Endothelial cell of umbilical vein (primary cell): ENCODE measurements at regions not wholly inside any gene's neighbourhood (a gene's known extent, or its start where the extent isn't known, plus 50 kb on each side); places are given as distances from the start of the nearest gene placed in this dataset.

Experiments used
- BruUV-seq: library from RNA; stranded (reverse); fragments of 400-500 nt; replicated peaks from 2 replicates; lab custom pipeline; 2021; lab: Mats Ljungman, UMichigan
- CTCF ChIA-PET: fragments of 300-600, 350-600 bp; sonication (Branson Sonifier 250); formaldehyde crosslinking; loops from one replicate; lab custom pipeline; 2021; ENCODE audit warnings: antibody characterized with exemption, inconsistent platforms; lab: Charles Lee
- POLR2A ChIA-PET: fragments of 300-600, 350-600 bp; sonication (Branson Sonifier 250); formaldehyde crosslinking; loops from one replicate; lab custom pipeline; 2021; ENCODE audit warnings: antibody characterized with exemption, inconsistent platforms; lab: Charles Lee
- DNase-seq: peaks from one replicate; pipeline ENCODE4 v3.0.0-alpha.2; 2011; ENCODE audit warnings: low read depth, low spot score
- FAIRE-seq: peaks from 2 replicates; lab custom pipeline; 2011; peaks lifted over from hg19 to GRCh38; lab: Jason Lieb, UNC
- H2AFZ ChIP-seq: 2 replicates; pipeline ENCODE4 v1.6.0; 2012; ENCODE audit warnings: low read depth, low read length, control low read depth, inconsistent platforms
- H3K27ac ChIP-seq: 2 replicates; pipeline ENCODE4 v1.5.1; 2011; ENCODE audit warnings: low read depth, mild to moderate bottlenecking, control low read depth, low read length, moderate library complexity; ENCODE audit not compliant: insufficient read depth
- H3K27me3 ChIP-seq, 2 experiments: 2 replicates each; pipeline versions ENCODE4 v1.6.0 to v1.6.1; 2011; ENCODE audit warnings: low read length in 2 of 2, mixed read lengths in 1 of 2; ENCODE audit not compliant: control insufficient read depth in 2 of 2, insufficient read depth in 2 of 2
- H3K36me3 ChIP-seq, 2 experiments: 2 replicates in 1 of 2; 3 replicates in 1 of 2; pipeline ENCODE4 v1.5.1; 2011; ENCODE audit warnings: low read length in 2 of 2, mild to moderate bottlenecking in 1 of 2, moderate library complexity in 1 of 2; ENCODE audit not compliant: control insufficient read depth in 2 of 2, insufficient read depth in 2 of 2; ENCODE audit errors: extremely low read depth in 1 of 2
- H3K4me1 ChIP-seq: 3 replicates; pipeline ENCODE4 v1.5.1; 2011; ENCODE audit warnings: mild to moderate bottlenecking, low read length; ENCODE audit not compliant: control insufficient read depth, insufficient read depth; ENCODE audit errors: extremely low read depth
- H3K4me2 ChIP-seq: 2 replicates; pipeline ENCODE4 v1.6.1; 2011; ENCODE audit warnings: low read length, control low read depth, mixed read lengths; ENCODE audit not compliant: insufficient read depth
- H3K4me3 ChIP-seq, 3 experiments: fragments of 200-600 bp in 1 of 3; sonication (generic), shearing (Covaris generic) in 1 of 3; replicated peaks in 1 of 3; 2 replicates each; pipeline ENCODE4 v1.5.1; 2011 to 2016; ENCODE audit warnings: control low read depth in 3 of 3, low read length in 3 of 3, mild to moderate bottlenecking in 2 of 3, inconsistent platforms in 1 of 3, low read depth in 1 of 3, moderate library complexity in 1 of 3; ENCODE audit not compliant: insufficient read depth in 1 of 3
- H3K79me2 ChIP-seq: 2 replicates; pipeline ENCODE4 v1.6.0; 2012; ENCODE audit warnings: low read length, inconsistent platforms; ENCODE audit not compliant: control insufficient read depth, insufficient read depth
- H3K9ac ChIP-seq: replicated peaks from 2 replicates; pipeline ENCODE3; 2011; ENCODE audit warnings: low read length, control low read depth; ENCODE audit not compliant: insufficient read depth; ENCODE audit errors: extremely low read depth
- H3K9me1 ChIP-seq: replicated peaks from 3 replicates; pipeline ENCODE4 v1.6.0; 2011; ENCODE audit warnings: mild to moderate bottlenecking, low read length; ENCODE audit not compliant: control insufficient read depth, insufficient read depth; ENCODE audit errors: extremely low read depth
- H3K9me3 ChIP-seq: replicated peaks from 2 replicates; pipeline ENCODE4 v1.5.1; 2012; ENCODE audit warnings: low read length, inconsistent platforms; ENCODE audit not compliant: control insufficient read depth, insufficient read depth
- H4K20me1 ChIP-seq: replicated peaks from 2 replicates; pipeline ENCODE3; 2011; ENCODE audit warnings: mild to moderate bottlenecking, low read length; ENCODE audit not compliant: control insufficient read depth, insufficient read depth; ENCODE audit errors: extremely low read depth
- EZH2 ChIP-seq: IDR thresholded peaks from 2 replicates; pipeline ENCODE4 v1.6.1; 2012; ENCODE audit warnings: borderline replicate concordance, low read depth, mild to moderate bottlenecking, moderate library complexity, low read length, inconsistent platforms; ENCODE audit not compliant: severe bottlenecking
- FOS ChIP-seq: IDR thresholded peaks from 2 replicates; pipeline ENCODE4 v1.6.1; 2011; ENCODE audit warnings: mild to moderate bottlenecking, low read length, moderate library complexity, borderline replicate concordance; ENCODE audit not compliant: insufficient read depth
- GATA2 ChIP-seq: IDR thresholded peaks from 2 replicates; pipeline ENCODE4 v1.7.0; 2011; ENCODE audit warnings: low read depth, mild to moderate bottlenecking, moderate library complexity, mixed read lengths, low read length; ENCODE audit not compliant: insufficient read length, insufficient read depth
- JUN ChIP-seq: IDR thresholded peaks from 2 replicates; pipeline ENCODE4 v1.6.1; 2011; ENCODE audit warnings: borderline replicate concordance, low read depth; ENCODE audit not compliant: insufficient read length, insufficient read depth
- MYC ChIP-seq: IDR thresholded peaks from one replicate; pipeline ENCODE4 v1.6.1; 2011; ENCODE audit warnings: mild to moderate bottlenecking, low read depth, low read length
- POLR2A ChIP-seq: IDR thresholded peaks from 2 replicates; pipeline ENCODE4 v1.6.1; 2012; ENCODE audit warnings: low read depth, mild to moderate bottlenecking, control low read depth, low read length
- POLR2AphosphoS5 ChIP-seq: IDR thresholded peaks from 2 replicates; pipeline ENCODE4 v1.6.1; 2012; ENCODE audit warnings: low read depth, mild to moderate bottlenecking, control low read depth, low read length, moderate library complexity; ENCODE audit not compliant: insufficient read depth
- dilution Hi-C: fragments of 300-500 bp; cut with MboI; formaldehyde crosslinking; loops from one replicate; pipeline ENCODE4 v1.15.0; 2019; ENCODE audit warnings: low sequenced_read_pairs; ENCODE audit not compliant: extremely low pct_ligation_motif_present
- intact Hi-C: fragments of 100-400 bp; cut with micrococcal nuclease; formaldehyde crosslinking; loops from one replicate; pipeline ENCODE4 v1.10.0; 2022
- TF ChIP-seq, protein P1 (sequence below), 2 donors: IDR thresholded peaks; 1 replicate in 1 of 2; 2 replicates in 1 of 2; pipeline ENCODE4 v1.5.1; 2011; ENCODE audit warnings: low read length in 2 of 2, mild to moderate bottlenecking in 2 of 2, moderate library complexity in 2 of 2, control low read depth in 1 of 2, inconsistent platforms in 1 of 2, low read depth in 1 of 2; ENCODE audit not compliant: insufficient read depth in 1 of 2; ENCODE audit errors: extremely low read depth in 1 of 2
- TF ChIP-seq, protein P2 (sequence below): IDR thresholded peaks from 2 replicates; pipeline ENCODE4 v1.6.1; 2011; ENCODE audit not compliant: insufficient read depth, insufficient read length

DNA sequence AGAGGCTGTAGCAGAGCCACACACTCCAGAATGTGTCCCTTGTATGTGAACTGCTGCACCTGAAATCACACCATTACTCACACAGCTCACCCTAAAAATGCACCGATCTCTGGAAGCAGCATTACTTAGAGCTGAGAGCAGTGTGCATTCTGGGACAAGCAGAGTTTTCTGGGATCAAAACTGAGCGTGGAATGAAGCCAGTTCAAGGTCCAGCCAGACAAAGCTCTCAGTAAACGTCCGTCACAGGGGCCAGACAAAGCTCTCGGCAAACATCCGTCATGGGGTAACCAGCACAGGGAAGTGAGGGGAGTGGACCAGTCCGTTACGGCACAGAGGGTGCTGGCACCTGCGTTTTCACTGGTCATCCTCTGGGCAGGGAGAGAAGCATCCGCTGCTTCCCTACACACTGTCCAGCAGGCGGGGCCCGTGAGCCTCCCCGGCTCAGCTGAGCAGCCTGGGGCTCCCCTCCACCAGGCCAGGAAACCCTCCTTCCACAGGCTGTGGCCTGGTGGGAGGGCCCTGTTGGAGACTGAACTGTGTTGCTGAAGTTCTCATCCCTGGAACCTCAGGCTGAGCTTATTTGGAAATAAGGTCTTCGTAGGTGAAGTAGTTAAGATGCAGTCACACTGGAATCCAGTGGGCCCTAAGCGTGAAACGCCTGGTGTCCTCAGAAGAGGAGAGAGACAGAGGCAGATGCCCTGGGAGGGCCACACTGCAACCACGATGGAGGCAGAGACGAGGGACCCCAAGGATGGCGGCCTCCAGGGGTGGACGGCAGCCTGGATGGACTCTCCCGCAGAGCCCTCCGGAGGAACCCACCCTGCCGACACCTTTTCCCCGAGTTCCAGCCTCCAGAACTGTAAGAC, 883.9 kb downstream of the BRD1 start:
- dilution Hi-C loops: no loop called here
- intact Hi-C loops: no loop called here
- Histone ChIP-seq H3K9me3 (peaks cover 15% of the 10 kb centered on the region), H3K9ac (no peak overlapping the region), H4K20me1 (no peaks in the 10 kb centered on the region), H3K4me2 (no peak overlapping the region), H3K27ac (no peak overlapping the region), H2AFZ (no peak overlapping the region), H3K36me3 (no peaks in the 10 kb centered on the region), H3K4me1 (no peaks in the 10 kb centered on the region), H3K79me2 (no peaks in the 10 kb centered on the region), H3K27me3 (no peaks in the 10 kb centered on the region), H3K4me3 (no peak overlapping the region), H3K9me1 (no peaks in the 10 kb centered on the region)
- ChIA-PET POLR2A (no interaction called here), CTCF (no interaction called here)
- DNase-seq (no peak), FAIRE-seq (no peak)
- no TSS peak for BruUV-seq
- TF ChIP-seq, protein P1, sequence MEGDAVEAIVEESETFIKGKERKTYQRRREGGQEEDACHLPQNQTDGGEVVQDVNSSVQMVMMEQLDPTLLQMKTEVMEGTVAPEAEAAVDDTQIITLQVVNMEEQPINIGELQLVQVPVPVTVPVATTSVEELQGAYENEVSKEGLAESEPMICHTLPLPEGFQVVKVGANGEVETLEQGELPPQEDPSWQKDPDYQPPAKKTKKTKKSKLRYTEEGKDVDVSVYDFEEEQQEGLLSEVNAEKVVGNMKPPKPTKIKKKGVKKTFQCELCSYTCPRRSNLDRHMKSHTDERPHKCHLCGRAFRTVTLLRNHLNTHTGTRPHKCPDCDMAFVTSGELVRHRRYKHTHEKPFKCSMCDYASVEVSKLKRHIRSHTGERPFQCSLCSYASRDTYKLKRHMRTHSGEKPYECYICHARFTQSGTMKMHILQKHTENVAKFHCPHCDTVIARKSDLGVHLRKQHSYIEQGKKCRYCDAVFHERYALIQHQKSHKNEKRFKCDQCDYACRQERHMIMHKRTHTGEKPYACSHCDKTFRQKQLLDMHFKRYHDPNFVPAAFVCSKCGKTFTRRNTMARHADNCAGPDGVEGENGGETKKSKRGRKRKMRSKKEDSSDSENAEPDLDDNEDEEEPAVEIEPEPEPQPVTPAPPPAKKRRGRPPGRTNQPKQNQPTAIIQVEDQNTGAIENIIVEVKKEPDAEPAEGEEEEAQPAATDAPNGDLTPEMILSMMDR (IDR thresholded peaks at IDR 0.05; ENCODE audit: extremely low read depth in 1 of 2, insufficient read depth in 1 of 2, low read depth in 1 of 2, low read length in 2 of 2): no peak
- TF ChIP-seq POLR2A: no peak
- TF ChIP-seq FOS: no peak
- TF ChIP-seq MYC: no peak
- no peak for TF ChIP-seq JUN
- no peak for TF ChIP-seq EZH2
- no peak for TF ChIP-seq GATA2
- TF ChIP-seq, protein P2, sequence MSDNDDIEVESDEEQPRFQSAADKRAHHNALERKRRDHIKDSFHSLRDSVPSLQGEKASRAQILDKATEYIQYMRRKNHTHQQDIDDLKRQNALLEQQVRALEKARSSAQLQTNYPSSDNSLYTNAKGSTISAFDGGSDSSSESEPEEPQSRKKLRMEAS: no peak
- no peak for TF ChIP-seq POLR2AphosphoS5
